GM12874 (cell line): ENCODE measurements at regions not wholly inside any gene's neighbourhood (a gene's known extent, or its start where the extent isn't known, plus 50 kb on each side); places are given as distances from the start of the nearest gene placed in this dataset.

Source experiments
- CTCF ChIP-seq: IDR thresholded peaks from 2 replicates; pipeline ENCODE4 v1.5.1; 2011; ENCODE audit warnings: low read depth, mild to moderate bottlenecking, control low read depth, low read length, moderate library complexity; ENCODE audit not compliant: insufficient read depth

- no peak for TF ChIP-seq CTCF
Measured at GRCh38 chr11:116471608-116472256, 301.1 kb downstream of the BUD13 start.

GRCh38 chr11:116468699-116469098 lies 304.1 kb downstream of the BUD13 start:
- TF ChIP-seq CTCF, result no peak

- no peak for TF ChIP-seq CTCF
Measured at GRCh38 chr11:116467823-116468222, 305.0 kb downstream of the BUD13 start.

- TF ChIP-seq CTCF, result no peak
Measured at GRCh38 chr11:116466801-116467200, 306.0 kb downstream of the BUD13 start.

- TF ChIP-seq CTCF, result no peak
Measured at GRCh38 chr11:116466191-116466590, 306.6 kb downstream of the BUD13 start.

GRCh38 chr11:116465056-116465455 lies 307.7 kb downstream of the BUD13 start:
- no peak for TF ChIP-seq CTCF

GRCh38 chr11:116461789-116462188 lies 311.0 kb downstream of the BUD13 start:
- no peak for TF ChIP-seq CTCF
